GM21619 (cell line): ENCODE measurements at regions not wholly inside any gene's neighbourhood (a gene's known extent, or its start where the extent isn't known, plus 50 kb on each side); places are given as distances from the start of the nearest gene placed in this dataset.

Source experiments
- ATAC-seq: cut with Tn5 transposase; IDR thresholded peaks from one replicate; pipeline ENCODE4 v1.9.1; 2021; ENCODE audit not compliant: unreplicated experiment

DNA sequence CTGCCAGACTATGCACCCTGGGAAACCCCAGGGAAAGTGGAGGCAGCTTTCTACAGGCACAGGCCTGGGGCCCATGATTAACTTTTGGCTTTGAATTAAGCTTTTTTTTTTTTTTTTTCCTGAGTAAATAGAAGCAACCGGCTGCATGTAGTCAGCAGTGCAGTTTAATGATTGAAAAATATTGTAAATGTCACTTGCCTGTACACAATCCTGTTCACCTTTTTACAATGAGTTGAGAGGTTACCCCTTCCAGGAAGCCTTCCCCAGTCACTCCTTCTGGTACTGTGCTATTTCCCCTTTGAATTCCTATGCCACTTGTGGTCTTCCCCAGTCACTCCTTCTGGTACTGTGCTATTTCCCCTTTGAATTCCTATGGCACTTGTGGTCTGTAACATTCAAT lies 475.6 kb downstream of the TDRD15 start:
- ATAC-seq, result no peak

DNA sequence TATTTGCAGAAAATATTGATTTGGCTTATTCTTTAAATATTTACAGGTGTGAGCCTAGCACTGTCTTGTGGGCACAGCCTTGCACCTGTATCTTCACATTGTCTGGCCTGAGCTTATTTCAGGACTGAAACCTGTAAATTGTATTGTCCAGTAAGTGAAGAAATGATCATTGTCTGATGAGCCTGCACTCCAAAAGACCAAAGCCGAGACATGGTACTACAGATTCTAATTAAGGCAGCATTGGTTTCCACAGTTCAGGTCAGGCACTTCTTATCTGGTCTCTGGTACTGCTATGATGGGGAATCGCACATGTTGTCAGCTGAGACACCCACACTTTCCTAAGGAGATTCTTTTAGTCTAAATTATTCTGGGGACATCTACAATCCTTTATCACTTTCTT lies 479.0 kb downstream of the TDRD15 start:
- no peak for ATAC-seq

DNA sequence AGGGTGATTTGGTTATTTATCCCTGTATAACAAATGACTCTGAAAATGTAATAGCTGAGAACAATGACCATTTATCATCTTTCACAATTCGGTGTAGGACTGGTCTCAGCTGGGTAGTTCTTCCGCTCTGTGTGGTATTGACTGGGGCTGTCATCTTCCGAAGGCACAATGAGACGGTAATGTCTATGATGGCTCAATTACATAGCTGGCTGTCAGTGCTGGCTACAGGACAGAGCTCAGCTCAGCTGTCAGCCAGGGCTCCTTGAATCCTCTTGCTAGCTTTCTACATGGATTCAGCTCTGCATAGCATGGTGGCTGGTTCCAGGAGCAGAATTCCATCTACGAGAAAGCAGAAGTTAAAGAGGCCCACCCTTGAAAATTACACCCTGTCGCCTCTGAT lies 483.8 kb downstream of the TDRD15 start:
- ATAC-seq, result no peak

DNA sequence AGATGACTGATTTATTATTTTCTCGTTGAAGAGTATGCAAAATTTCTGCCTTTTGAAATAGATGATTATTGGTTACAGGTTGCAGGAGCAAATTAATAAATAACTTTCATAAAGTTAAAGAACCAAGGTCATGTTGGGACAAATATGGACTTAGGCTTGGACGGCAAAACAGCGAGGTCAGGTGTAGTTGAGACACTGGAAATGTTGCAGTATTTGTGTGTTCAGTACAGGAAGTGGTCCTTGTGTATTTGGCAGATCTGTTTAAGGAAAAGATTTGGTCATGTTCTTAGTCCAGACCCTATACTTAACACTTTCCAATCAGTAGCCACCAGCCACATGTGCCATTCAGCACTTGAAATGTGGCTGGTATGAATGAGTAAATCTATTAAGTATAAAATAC lies 486.5 kb downstream of the TDRD15 start:
- ATAC-seq, result no peak

DNA sequence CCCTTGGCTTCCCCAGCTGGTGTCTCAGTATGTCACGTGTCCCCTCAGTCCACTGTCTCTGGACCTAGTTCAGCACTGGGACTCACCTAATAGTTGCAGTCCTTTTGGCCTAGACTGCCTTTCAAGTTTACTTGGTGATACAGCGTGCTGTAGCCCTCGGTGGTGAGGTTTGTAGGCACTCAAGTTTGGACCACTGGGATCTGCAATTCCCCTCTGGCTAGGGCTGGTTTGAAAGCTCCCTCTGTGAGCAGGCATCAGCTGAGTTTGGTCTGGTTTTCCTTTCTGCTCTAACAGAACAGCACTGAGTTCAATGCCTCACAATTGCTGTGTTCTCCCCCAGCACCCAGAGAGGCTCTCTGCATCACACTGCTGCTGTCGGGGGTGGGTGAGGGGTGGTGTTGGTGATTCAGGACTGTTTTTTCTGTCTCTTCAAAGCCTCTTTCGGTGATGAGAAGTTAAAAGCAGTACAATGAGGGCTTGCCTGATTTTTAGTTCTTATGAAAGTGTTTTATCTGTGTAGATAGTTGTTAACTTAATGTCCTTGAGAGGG lies 494.2 kb downstream of the TDRD15 start:
- ATAC-seq, result no peak

DNA sequence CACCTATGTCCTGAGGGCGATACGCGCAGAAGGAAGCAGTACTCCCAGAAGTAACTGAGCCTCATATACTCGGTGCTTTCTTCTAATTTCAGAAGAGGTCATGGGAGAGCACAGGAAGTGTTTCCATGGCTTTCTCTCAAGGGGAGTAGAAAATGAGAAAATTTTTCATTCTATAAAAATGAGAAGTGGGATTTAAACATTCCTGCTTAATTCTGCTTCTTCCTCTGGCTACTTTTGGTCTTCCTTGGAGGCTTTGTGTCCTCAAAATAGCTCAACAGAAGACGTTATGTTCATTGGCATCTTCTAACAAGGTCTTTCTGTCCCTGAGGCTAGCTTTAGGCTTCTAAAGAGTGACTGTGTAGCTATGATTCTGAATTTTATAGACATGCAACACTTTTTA lies 497.0 kb downstream of the TDRD15 start:
- no peak for ATAC-seq

DNA sequence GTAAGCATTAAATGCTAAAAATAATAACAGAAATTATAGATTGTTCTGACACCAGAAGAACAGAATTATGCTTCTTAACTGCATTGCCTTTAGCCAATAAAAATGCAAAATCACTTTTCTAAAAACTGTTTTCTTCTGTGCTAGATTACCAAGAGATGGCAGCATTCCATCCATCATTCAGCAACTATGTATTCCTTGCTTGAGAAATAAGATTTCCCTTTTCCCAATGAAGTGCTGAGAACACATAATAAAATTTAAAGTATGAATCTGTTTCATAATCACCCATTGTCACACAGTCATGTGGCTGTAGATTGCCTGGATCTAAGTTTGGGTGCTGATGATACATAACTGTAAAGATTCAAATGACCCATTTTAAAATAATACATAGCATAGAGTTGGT lies 504.2 kb downstream of the TDRD15 start:
- no peak for ATAC-seq

DNA sequence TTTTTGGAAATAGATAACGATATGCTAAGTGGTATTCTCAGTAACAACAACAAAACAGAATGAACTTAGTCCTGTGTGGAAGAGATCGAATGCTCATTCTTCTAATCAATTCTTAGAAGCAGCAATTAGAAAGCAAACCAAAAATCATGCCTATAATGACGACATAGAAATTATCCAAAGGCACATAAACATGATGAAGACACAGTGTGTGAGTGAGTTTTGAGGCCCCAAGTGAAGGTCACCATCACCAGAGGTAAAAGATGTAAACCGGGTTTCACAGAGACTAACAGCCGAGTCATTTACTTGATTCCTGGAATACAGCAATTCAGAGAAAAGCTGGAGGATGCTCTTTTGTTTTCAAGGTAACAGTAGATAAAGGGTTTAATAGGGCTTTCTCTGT lies 509.2 kb downstream of the TDRD15 start:
- no peak for ATAC-seq

DNA sequence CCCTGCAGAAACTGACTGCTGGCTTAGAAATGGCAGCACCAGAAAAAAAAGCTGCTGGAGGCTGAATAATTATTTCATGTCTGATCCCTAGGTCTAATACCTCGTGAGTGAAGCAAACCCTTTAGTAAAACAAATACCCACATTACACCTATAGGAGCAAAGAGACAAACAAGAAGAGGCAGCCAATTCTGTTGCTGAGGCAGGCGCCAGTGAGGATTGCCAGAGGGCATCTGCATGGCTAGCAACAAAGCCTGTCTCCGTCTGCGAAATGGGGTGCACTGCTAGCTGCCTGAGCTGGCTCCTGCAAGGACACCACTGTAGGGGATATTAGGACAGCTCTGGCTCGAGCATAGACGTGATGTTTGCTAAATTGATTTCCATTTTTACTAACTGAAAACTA lies 509.7 kb downstream of the TDRD15 start:
- no peak for ATAC-seq

DNA sequence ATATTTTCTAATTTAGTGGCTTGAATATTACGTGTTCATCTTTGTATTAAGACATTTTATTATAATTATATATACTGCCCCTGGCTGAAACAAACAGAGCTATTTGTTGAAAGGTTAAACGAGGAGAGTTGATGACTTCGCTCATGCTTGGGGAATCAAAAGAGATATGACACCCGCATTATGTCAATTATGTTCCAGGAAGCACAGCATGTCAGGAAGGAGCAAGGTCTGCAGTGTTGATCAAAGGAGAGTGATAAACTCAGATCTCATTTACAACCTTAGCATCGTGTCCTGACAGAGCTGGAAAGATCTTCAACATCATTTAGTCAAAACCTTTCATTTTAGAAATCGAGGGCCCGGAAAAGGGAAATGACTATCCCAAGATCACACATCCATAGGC lies 510.1 kb downstream of the TDRD15 start:
- no peak for ATAC-seq

DNA sequence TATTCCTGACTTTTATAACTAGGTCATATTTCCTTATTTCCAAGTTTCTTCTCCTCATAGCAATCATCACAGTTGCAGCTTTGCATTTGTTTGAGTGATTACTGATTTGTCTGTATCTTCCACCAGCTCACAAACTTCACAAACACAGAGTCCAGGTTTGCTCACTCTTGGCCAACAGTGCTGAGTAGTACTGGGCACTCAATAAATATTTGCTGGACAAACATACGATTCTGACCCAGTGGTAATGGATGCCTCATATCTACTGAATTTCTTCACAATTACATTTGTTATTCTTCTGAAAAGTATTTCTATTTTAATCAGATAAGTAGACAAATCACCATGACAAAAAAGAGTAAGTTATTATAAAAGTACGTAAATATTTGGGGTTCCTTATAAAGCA lies 516.3 kb downstream of the TDRD15 start:
- ATAC-seq, result no peak

DNA sequence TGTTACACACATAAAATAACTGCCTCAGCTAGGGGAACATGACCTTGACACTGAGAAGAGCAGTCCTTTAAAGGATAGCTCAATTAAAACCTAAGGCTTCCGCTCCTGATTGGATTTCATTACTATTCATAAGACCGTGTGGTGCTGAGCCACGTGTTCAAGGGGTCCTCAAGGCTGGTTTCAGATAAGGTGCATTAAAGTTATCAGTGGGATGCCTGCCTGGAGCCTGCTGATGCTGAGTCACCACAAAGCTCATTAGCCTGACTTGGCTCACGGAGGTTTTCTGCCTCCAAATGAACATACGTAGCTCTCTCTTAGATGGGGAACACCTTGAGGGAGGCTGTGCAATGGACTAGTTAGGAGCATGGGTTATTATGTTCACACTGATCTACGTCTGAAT lies 518.9 kb downstream of the TDRD15 start:
- no peak for ATAC-seq

DNA sequence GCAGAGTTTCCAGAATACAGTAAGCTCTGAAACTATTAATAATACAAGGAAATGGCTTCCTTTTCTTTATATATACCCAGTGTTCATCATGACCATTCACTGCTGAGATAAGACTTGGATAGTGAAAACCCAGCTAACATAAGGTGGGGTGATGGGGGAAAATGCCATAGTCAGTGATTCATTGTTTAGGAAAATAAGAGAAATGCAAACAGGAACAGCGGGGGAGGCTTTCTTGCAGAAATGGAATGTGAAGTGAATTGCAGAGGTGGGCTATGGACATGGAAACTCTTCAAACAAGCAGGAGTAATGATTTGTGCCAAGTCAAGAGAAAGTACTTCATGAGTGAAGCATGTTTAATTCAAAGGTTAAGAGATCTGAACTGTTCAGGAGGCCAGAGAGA lies 519.4 kb downstream of the TDRD15 start:
- ATAC-seq, result no peak

DNA sequence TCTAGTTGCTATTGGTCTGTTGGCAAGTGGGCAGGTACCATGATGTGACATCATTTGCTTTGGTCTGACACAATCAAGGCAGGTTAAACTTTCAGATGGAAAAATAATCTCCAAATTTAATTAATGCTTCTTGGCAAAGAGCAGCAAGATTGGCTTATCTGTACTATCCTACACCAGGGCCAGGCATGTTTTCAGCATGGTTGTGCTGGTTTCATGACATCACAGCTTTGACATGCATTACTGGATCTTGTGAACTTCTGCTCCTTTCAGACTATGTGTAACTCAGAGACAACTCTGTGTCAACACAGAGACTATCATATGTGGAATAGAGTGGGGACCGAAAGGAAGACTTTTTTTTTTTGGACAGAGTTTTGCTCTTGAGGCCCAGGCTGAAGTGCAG lies 520.5 kb downstream of the TDRD15 start:
- ATAC-seq, result no peak

DNA sequence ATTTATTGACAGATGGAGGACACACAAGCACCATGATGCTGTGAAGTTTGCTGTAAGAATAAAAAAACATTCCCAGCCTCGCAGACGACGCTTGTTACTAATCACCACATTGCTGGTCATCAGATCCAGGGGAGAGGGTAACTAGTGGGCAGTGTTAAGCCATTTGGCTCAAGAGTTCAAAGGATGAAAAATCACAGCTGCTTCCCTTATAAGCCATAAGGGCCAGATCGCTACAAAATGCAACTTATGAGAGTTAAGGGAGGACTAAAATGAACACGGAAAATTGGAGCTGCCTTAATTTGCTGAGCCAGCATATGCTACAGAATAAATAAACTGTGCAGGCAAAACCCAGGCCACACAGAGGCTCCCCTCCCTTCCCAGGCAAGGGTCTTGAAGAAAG lies 522.6 kb downstream of the TDRD15 start:
- no peak for ATAC-seq

DNA sequence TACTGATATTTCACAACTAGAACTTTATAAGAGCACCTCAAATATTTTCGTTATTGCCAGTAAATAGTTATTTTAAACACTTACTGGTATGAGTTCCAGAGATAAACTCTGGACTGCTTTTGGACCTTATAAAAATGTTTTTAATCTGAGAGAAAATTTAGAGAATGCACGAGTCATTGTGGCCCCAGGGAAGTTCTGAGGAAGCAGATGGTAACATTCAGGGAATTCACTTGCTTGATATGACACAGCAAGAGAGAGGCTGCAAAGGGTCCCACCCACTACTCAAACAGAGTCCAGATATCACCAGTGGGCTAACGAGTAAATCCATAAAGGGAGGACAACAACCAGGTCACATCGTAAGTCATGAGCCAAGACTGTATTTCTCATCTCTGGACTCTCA lies 526.8 kb downstream of the TDRD15 start:
- no peak for ATAC-seq

DNA sequence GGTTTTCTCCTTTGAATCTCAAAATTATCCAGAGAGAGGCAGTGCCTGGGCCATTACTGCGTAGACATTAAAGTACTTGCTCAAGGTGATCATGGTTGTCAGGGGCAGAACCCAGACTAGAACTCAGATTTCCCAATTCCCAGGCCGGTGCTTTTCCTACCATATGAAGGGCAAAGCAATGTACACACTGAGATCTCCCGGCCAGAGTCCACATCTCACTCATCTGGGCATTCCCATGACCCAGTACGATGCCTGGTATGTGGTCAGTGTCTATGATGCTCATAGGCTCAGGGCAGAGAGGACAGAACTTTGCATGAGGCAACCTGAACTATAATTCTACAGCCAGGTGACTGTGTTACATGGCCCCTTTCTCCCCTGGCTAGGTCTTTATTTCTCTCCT lies 531.4 kb downstream of the TDRD15 start:
- ATAC-seq, result no peak

DNA sequence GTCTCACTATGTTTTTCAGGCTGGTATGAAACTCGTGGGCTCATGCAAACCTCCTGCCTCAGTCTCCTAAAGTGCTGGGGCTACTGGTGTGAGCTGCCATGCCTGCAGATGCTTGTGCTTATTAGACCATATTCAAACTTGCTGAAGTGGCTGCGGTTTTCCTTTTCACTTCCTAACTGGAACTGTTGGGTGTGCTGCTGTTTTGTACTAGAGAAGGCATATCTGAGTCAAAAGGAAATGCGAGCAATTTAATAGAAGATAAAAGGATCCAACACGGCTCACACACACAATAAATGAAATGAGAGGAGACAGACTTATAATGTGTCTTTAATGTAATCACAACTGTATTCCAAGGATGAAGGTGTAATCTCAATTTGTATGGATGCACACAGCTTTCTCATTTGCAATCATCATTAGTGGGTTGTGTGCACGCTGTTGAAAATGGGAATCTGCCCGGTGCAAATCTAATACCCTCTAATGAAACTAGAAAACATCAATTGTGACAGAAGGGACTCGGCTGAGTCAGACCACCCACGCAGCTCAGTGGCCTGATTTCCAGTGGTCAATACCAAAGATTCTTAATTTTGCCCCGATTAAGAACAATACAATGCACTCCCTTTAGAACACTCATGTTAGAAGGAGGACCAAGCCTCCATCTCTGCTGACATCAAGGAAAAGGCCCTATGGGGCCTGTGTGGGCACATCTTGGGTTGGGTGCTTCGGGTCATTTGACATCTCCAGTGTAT lies 532.7 kb downstream of the TDRD15 start:
- no peak for ATAC-seq

DNA sequence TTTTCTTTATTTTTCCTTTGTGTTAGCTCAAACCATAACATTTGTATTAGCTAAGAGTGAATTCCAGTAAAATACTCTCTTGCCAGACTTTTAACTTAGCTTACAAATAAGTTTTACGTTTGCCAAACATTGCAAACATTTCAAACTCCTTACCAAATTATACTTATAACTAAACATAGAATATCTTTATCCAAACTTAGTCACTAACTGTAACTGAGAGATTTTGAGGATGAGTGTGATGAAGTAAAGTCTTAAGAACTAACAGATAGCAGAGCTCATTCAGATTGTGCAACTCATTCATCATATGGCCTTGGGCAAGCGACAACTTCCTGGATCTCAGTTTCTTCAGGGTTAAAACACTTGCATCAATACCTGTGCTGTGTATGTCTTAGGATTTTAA lies 533.7 kb downstream of the TDRD15 start:
- ATAC-seq, result no peak

DNA sequence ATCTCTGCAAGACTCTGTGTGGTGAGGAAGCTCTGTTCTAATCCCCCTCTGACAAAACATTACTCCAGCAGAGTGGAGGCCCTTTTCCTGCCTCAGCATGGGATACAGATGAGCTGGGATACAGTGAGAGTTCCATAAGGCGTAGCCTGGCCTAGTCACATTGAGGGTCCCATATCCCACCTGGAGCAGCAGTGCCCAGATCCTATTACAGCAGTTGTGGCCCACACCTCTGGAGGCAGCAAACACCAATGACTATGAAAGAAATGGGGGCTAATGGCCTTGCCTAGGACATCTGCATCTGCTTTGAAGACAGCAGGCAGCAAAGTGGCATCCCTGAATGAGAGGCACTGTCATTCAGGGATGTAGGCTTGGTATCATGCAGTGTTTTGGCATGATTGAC lies 534.5 kb downstream of the TDRD15 start:
- no peak for ATAC-seq

DNA sequence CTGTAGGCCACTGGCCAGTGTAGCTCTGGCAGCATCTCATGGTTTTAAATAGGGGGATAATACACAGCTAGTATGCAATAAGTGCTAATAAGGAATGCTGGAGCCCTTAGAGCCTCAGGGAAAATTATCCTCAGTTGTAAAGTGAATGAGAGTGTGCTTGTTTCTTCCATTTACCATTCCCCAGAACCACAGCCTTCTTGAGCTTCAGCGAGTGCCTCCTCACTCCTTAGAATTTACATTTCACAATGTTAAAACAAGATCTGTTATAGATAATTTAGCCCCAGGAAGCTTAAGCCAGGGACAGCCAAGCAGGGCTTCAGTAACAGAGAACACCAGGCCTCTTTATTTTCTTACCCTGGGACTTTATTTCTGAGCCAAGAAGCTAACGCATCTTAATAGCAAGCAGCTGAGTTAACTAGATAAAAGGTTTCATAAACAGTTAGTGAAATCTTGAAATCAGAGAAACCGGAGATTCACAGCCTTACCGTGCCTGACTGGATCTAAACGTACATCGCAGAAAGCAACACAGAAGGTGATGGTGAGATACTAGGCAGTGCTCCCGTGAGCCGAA lies 535.2 kb downstream of the TDRD15 start:
- ATAC-seq, result no peak

DNA sequence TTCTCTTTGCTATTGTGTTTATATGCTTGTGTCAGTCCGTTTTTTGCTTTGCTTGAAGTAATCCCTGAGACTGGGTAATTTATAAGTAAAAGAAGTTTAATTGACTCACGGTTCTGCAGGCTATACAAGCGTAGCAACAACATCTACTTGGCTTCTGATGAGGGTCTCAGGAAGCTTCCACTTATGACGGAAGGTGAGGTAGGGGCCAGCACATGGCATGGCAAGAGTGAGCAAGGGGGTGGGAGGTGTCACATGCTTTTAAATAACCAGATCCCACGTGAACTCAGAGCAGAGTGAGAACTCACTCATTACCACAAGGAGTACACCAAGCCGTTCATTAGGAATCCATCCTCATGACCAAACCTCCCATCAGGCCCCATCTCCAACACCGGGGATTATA lies 540.3 kb downstream of the TDRD15 start:
- no peak for ATAC-seq

DNA sequence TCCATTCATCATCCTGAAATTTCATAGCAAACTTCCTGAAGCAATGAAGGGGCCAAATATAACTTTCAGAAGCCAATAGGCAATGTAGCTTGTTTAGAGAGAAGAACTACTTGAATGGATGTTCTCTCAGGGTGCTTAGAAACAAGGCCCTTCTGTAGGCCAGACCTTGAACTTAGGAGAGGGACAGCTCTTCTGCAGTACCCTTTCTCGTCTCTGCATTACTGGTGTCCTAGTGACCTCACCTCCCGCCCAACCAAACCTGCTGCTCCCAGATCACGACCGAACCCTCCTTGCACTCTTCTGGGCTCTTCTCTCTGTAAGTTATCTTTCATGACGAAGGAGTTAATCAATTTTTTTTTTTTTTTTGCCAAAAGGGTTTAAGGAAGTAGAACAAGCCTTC lies 543.9 kb downstream of the TDRD15 start:
- no peak for ATAC-seq
